ENCODE measurements at regions not wholly inside any gene's neighbourhood (a gene's known extent, or its start where the extent isn't known, plus 50 kb on each side); places are given as distances from the start of the nearest gene placed in this dataset.

DNA sequence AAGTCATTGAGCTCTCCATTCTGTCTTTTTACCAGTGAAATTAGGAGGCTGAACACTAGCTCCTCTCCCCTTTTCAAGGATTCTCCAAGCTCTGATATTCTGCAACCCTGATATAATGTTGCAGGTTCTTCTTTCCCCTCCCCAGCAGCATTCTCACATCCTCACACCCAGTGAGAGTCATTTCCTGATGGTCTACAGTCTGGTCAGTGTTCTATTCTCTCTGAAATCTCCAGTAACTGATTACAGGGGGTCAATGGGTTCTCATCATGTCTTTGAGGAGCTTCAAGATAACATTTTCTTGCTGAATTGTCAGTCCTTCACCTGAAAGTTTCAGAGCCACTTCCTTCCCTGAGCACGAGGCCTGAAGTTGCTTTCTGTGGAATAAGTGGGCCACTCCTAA, 299.4 kb downstream of the PTEN start:
- H3K4me3 Mint-ChIP-seq: no peak overlapping the region
- ATAC-seq (no peak), DNase-seq (no peak)
- peaks cover 27% of the 10 kb centered on the region for H3K4me1 Mint-ChIP-seq
- H3K36me3 Mint-ChIP-seq (ENCODE audit: low read depth): no peaks in the 10 kb centered on the region
- no peaks in the 10 kb centered on the region for H3K27me3 Mint-ChIP-seq
- no peak overlapping the region for H3K27ac Mint-ChIP-seq
- H3K9me3 Mint-ChIP-seq: peaks cover 4% of the 10 kb centered on the region

DNA sequence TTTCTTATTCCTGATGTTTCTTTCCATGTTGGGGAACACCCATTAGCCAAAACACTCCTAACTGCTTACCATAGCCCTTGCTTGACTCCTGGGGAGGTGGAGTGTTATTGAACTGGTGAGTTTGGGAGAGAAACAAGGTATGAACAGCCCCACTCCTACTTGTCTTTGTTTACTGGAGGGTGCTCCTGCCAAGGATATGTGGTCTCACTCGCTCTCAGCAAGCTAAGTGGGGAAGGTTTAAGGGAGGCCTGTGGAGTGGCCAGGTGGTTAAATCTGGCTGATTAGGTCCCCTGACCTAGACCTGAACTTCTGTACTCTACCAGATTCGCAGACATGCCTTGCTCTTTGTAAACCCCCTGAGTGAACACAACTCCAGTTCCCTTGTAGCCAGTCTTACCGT, 300.1 kb downstream of the PTEN start:
- Mint-ChIP-seq H3K9me3 (peaks cover 5% of the 10 kb centered on the region), H3K4me1 (peaks cover 25% of the 10 kb centered on the region), H3K4me3 (no peak overlapping the region), H3K27me3 (no peaks in the 10 kb centered on the region), H3K27ac (no peak overlapping the region), H3K36me3 (ENCODE audit: low read depth) (no peaks in the 10 kb centered on the region)
- DNase-seq (no peak), ATAC-seq (no peak)

DNA sequence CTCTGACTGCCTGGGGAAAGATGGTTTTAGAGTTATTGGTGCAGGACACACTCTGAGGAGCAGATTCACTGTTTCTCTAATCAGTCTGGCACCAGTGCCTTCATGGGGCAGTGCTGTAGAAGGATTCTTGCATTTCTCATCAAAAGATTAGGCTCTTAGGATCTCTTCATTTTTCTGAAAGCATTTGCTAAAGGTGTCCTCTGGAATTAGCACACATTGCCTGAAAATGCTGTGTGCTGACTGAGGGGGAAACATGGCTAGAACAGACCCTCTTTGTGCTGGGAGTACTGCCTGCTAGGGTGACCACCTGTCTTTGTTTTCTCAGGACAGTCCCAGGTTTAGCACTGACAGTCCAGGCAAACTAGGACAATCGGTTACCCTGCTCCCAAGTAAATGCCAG, 301.0 kb downstream of the PTEN start:
- Mint-ChIP-seq H3K9me3 (peaks cover 13% of the 10 kb centered on the region), H3K36me3 (ENCODE audit: low read depth) (peaks cover 4% of the 10 kb centered on the region), H3K4me3 (no peak overlapping the region), H3K4me1 (peaks cover 29% of the 10 kb centered on the region), H3K27me3 (no peaks in the 10 kb centered on the region), H3K27ac (no peak overlapping the region)
- ATAC-seq (no peak), DNase-seq (no peak)

DNA sequence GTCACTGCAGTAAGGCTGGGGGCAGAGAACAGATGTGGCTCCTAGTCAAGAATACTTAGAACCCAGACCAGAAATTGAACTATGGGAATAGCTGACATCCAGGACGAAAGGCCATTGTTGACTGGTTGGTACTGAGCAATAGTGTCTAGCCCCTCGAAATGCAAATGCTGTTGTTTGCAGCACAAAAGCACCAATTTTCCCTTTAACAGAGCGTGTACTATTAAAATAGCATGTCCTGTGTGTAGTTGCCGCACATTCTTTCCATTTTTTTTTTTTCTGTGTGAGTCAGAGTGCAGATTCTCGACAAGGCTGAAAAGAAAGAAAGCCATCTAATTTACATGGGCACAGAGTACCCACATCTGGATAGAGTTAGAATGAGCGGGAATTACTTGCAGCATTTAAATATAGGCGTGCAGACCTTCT, 302.4 kb downstream of the PTEN start:
- no peaks in the 10 kb centered on the region for H3K27me3 Mint-ChIP-seq
- H3K36me3 Mint-ChIP-seq (ENCODE audit: low read depth): peaks cover 4% of the 10 kb centered on the region
- peaks cover 36% of the 10 kb centered on the region for H3K4me1 Mint-ChIP-seq
- H3K27ac Mint-ChIP-seq: no peak overlapping the region
- no peak overlapping the region for H3K4me3 Mint-ChIP-seq
- no peak for DNase-seq
- no peak for ATAC-seq
- H3K9me3 Mint-ChIP-seq: peaks cover 19% of the 10 kb centered on the region

DNA sequence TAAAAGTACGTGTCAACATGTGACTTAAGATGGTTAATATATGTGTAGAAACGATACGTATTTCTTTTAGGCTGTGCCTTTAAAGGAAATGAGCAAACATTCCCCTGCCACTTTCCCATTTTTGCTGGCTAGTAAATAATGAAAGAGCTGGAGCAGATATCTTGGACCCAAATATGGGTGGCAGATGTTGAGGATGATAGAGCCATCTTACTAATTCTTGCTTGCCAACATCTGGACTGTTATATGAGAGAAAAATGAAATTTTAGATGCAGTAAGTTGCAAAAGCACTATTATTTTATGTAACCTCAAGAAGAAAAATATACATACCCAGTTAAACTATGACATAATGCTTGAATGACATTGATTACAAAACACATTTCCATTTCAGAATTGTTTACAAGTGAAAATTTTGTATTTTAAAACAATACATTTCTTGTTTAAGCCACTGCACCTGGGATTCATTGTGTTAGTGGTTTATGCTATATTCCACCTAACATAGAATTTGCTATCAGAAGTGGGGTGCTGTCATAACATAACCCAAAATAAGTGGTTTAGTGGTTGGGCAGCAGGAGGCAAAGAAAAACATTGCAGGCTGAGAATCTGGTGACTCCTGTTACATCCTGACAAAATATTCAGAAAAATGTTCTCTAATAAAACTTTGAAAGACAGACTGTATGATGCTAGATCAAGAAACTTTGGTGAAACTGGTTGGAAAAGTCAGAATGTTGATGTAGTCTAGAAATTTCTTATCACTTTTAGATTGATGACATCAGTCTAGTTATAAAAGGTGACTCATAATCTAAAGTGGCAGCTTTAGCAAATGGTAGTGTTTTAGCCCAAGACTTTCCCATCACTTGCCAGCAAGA, 305.0 kb downstream of the PTEN start:
- Mint-ChIP-seq H3K27me3 (no peaks in the 10 kb centered on the region), H3K4me3 (no peak overlapping the region), H3K36me3 (ENCODE audit: low read depth) (peaks cover 4% of the 10 kb centered on the region), H3K9me3 (peaks cover 15% of the 10 kb centered on the region), H3K27ac (no peak overlapping the region), H3K4me1 (peaks cover 41% of the 10 kb centered on the region)
- ATAC-seq (no peak), DNase-seq (no peak)

DNA sequence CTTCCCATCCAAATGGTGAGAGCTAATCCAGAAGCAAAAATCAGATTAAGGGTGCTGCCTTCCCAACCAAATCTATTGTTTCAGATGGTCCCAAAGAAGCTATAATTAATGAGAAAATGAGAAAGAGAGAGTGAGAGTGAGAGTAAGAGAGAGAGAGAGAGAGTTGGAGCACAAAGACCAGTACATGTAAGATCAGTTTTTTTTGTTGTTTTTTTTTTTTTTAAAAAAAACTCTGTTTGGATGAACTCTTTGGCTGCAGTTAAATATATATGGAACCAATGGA, 305.6 kb downstream of the PTEN start:
- H3K9me3 Mint-ChIP-seq: peaks cover 15% of the 10 kb centered on the region
- DNase-seq (no peak), ATAC-seq (no peak)
- no peaks in the 10 kb centered on the region for H3K27me3 Mint-ChIP-seq
- no peak overlapping the region for H3K27ac Mint-ChIP-seq
- H3K4me1 Mint-ChIP-seq: peaks cover 41% of the 10 kb centered on the region
- peaks cover 4% of the 10 kb centered on the region for H3K36me3 Mint-ChIP-seq (ENCODE audit: low read depth)
- H3K4me3 Mint-ChIP-seq: no peak overlapping the region

DNA sequence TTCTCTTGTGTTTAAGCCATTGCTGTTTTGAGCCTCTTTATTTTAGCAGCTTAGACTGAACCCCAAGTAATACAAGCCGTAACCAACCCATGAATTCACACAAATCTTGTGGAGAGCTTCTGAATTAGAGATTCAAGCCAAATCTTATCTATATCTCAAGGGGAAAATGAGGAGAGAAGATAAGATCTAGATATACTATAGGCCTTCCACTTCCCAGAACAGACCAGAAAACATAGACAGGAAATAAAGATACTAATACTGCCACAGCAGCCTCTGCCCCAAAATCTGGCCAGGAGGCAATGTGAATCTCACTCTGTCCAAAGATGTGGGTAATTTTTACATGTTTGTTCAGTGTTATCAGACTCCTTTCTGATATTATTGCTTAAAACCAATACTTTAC, 307.2 kb downstream of the PTEN start:
- H3K27me3 Mint-ChIP-seq: no peaks in the 10 kb centered on the region
- no peak overlapping the region for H3K27ac Mint-ChIP-seq
- DNase-seq (no peak), ATAC-seq (no peak)
- H3K4me3 Mint-ChIP-seq: no peak overlapping the region
- H3K9me3 Mint-ChIP-seq: peaks cover 29% of the 10 kb centered on the region
- peaks cover 6% of the 10 kb centered on the region for H3K36me3 Mint-ChIP-seq (ENCODE audit: low read depth)
- peaks cover 41% of the 10 kb centered on the region for H3K4me1 Mint-ChIP-seq

DNA sequence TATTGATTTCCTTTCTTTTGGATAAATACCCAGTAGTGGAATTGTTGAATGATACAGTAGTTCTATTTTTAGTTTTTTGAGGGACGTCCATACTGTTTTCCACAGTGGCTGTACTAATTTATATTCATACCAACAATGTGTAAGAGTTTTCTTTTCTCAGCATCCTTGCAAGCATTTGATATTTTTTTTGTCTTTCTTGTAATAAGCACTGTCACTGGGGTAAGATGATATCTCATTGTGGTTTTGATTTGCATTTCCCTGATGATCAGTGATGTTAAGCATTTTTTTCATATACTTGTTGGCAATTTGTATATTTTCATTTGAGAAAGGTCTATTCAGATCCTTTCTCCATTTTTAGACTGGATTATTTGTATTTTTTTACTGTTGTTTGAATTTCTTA, 308.7 kb downstream of the PTEN start:
- Mint-ChIP-seq H3K4me3 (no peak overlapping the region), H3K27me3 (no peaks in the 10 kb centered on the region), H3K4me1 (peaks cover 30% of the 10 kb centered on the region), H3K27ac (no peak overlapping the region), H3K36me3 (ENCODE audit: low read depth) (peaks cover 6% of the 10 kb centered on the region), H3K9me3 (peaks cover 37% of the 10 kb centered on the region)
- ATAC-seq (no peak), DNase-seq (no peak)

DNA sequence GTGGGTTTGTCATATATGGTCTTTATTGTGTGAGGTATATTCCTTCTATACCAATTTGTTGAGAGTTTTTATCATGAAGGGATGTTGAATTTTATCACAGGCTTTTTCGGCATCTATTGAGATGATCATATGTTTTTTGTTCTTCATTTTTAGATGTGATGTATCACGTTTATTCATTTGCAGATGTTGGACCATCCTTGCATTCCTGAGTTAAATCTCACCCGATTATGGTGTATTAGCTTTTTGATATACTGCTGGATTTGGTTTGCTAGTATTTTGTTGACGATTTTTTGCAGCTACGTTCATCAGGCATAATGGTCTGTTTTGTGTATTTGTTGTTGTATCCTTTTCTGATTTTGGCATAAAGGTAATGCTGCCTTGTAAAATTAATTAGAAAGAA, 311.0 kb downstream of the PTEN start:
- DNase-seq (no peak), ATAC-seq (no peak)
- peaks cover 2% of the 10 kb centered on the region for H3K36me3 Mint-ChIP-seq (ENCODE audit: low read depth)
- no peaks in the 10 kb centered on the region for H3K27me3 Mint-ChIP-seq
- peaks cover 34% of the 10 kb centered on the region for H3K9me3 Mint-ChIP-seq
- no peak overlapping the region for H3K4me3 Mint-ChIP-seq
- H3K4me1 Mint-ChIP-seq: peaks cover 23% of the 10 kb centered on the region
- no peak overlapping the region for H3K27ac Mint-ChIP-seq

DNA sequence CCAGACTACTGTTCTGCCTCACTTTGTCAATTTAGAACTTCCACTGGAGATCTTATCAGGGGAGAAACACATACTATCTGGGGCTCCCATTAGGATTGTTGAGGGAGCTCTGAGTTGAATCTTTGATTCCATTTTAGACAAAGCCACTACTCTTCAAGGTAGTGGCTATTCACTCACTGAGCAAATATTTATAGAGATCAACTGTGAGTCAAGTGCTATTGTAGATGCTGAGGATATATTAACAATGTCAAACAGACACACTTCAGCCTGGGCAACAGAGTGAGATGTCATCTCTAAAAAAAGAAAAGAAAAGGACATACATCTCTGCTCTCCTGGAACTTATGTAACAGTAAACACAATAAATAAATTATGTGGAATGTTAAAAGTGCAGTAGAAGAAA, 315.3 kb downstream of the PTEN start:
- Mint-ChIP-seq H3K27me3 (no peaks in the 10 kb centered on the region), H3K27ac (no peak overlapping the region), H3K4me1 (peaks cover 5% of the 10 kb centered on the region), H3K9me3 (peaks cover 28% of the 10 kb centered on the region), H3K4me3 (no peak overlapping the region), H3K36me3 (ENCODE audit: low read depth) (peaks cover 2% of the 10 kb centered on the region)
- ATAC-seq (no peak), DNase-seq (no peak)

DNA sequence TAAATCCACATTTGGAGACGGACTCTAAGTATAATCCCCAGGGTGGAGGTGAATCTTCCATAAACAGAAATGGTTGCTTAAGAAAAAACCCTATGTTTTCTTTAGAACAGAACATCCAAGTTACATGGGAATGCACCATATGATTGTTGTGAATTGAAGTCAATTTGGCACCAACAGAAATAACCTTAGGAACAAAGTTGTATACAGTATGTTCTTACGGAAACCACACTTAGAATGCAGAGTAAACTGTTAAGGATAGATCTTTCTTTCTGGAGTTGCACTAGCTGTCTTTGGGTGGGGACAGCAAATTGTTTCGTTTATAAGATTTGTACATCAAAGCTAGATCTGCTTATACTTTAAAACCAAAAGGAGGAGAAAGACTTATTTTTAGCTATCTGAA, 316.4 kb downstream of the PTEN start:
- H3K27ac Mint-ChIP-seq: no peak overlapping the region
- H3K27me3 Mint-ChIP-seq: no peaks in the 10 kb centered on the region
- DNase-seq (no peak), ATAC-seq (no peak)
- peaks cover 2% of the 10 kb centered on the region for H3K36me3 Mint-ChIP-seq (ENCODE audit: low read depth)
- H3K4me1 Mint-ChIP-seq: peaks cover 5% of the 10 kb centered on the region
- H3K4me3 Mint-ChIP-seq: no peak overlapping the region
- H3K9me3 Mint-ChIP-seq: peaks cover 20% of the 10 kb centered on the region

DNA sequence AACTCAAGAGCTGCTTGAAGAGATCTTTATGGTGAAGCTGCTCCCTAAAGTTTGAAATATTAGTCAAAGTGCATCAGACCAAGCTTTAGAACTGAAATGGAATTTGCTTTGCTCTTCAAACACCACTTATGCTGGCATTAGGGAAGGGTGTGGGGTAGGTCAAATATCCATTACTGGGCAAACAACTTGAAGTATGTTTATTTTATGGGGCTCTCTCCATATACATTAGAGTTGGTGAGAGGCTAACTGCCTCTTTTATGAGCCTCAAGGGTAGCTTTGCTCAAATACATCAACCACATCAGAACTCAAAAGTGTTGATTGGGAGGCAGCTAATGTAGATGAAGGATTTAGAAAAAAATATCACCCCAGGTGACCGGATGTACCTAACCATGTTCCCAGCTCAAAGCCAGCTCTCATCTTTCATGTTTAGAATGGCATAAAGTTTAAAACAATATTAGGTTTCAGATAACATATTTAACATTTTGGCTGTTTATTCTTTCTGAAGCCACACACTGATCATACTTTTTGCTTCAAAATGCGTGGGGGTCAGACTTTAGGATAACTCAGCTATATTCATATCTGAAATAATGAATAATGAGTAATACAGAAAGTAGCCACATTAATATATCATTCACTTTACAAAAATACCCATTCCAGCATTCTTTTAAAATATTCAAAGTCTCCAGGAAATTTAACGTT, 318.6 kb downstream of the PTEN start:
- Mint-ChIP-seq H3K4me1 (peaks cover 5% of the 10 kb centered on the region), H3K36me3 (ENCODE audit: low read depth) (no peaks in the 10 kb centered on the region), H3K27ac (no peak overlapping the region), H3K9me3 (peaks cover 7% of the 10 kb centered on the region), H3K4me3 (no peak overlapping the region), H3K27me3 (no peaks in the 10 kb centered on the region)
- ATAC-seq: no peak
- DNase-seq: no peak

DNA sequence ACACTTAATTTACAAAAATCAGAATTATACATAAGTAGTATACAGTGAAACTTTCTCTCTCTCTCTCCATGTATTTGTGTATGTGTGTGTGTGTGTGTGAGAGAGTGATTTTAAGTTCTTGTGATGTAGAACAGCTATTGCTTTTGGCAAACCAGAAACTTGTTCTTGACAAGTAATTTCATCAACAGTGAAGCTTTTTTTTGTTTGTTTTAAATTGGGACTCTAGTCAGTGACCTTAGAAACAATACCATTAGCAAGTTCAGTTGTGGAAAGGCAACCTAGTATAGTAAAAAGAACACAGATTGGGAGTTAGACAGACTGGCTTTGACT, 319.1 kb downstream of the PTEN start:
- Mint-ChIP-seq H3K4me3 (no peak overlapping the region), H3K9me3 (peaks cover 2% of the 10 kb centered on the region), H3K4me1 (peaks cover 5% of the 10 kb centered on the region), H3K27ac (no peak overlapping the region), H3K36me3 (ENCODE audit: low read depth) (no peaks in the 10 kb centered on the region), H3K27me3 (no peaks in the 10 kb centered on the region)
- DNase-seq: no peak
- no peak for ATAC-seq

DNA sequence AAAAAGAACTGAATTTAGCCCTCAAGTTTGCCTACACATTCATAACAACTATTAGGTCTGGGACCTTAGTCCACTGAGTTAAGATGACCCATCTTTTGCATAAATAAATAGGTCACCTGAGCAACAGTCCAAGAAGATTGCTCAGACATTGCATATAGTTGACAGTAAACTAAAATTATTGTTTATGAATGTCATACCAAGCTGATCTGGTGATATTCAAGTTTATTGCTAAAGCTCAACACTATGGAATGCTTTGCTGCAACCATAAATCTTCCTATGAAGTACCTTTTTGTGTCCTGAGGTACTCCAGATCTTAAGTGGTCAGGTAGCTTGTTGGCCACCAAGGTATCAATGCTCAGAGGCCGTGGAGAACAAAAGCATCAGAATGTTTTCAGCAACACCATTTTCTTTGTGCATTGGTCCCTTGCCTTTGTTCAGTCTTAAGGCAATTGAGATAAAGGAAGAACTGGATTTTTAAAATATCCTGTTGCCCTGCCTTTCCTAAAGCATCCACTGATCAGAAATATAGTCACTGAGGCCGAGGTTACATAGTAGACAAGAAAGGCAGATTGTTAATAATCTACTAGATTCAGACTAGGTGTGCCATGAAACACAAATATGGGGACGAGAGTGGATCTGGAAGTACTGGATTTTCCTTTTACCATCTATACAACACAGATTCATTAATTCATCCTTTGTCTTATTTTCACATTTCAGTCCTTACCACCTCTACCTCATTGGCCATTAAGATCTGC, 321.3 kb downstream of the PTEN start:
- Mint-ChIP-seq H3K9me3 (no peaks in the 10 kb centered on the region), H3K4me3 (no peak overlapping the region), H3K36me3 (ENCODE audit: low read depth) (no peaks in the 10 kb centered on the region), H3K4me1 (peaks cover 5% of the 10 kb centered on the region), H3K27me3 (no peaks in the 10 kb centered on the region), H3K27ac (no peak overlapping the region)
- ATAC-seq (no peak), DNase-seq (no peak)

DNA sequence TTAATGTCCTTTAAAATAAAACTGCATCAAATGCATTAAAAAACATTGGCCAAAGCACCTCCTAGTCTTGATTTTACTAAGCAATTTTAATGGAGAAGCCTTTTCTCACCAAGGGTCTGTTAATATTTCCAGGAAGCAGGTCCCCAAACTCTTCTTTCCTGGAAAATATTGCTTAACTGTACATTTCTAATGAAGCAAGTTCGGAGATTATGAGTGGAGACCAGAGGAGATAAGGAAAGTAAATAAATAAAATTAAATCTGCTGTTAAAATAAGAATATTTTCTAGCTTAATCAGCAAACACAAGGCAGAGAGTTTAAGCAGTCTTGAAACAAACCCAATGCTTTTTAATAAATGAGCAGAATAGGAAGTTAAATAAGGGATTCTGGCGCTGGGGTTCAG, 322.4 kb downstream of the PTEN start:
- Mint-ChIP-seq H3K36me3 (ENCODE audit: low read depth) (no peaks in the 10 kb centered on the region), H3K27ac (no peak overlapping the region), H3K27me3 (no peaks in the 10 kb centered on the region), H3K4me3 (no peak overlapping the region), H3K4me1 (peaks cover 5% of the 10 kb centered on the region), H3K9me3 (no peaks in the 10 kb centered on the region)
- DNase-seq (no peak), ATAC-seq (no peak)
